ENCODE measurements at regions not wholly inside any gene's neighbourhood (a gene's known extent, or its start where the extent isn't known, plus 50 kb on each side); places are given as distances from the start of the nearest gene placed in this dataset.

DNA sequence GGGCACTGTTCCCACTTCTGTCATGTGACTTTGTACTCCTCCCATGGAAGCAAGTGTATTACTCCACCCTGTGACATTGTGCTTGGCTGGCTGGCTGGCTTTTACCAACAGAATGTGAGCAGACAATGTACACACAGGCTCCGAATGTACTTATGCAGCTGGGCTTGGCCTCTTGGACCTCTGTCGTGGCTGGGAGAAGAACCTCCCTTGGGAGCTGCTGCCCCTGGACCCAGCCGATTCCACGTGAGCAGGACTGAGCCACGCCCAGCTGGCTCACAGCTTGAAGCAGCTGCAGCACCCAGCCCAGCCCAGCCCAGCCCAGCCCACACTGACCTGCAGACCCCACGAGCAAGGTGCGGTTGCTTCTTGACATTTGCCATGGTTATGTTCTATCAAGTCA is 177.5 kb downstream of the RBFOX3 start:
- TF ChIP-seq TCF7L2 (IDR thresholded peaks at IDR 0.05; ENCODE audit: low read depth, low read length) (no peak), POLR2AphosphoS5 (IDR thresholded peaks at IDR 0.05; ENCODE audit: low read depth, low read length) (no peak)
- TF ChIP-seq, protein P1, sequence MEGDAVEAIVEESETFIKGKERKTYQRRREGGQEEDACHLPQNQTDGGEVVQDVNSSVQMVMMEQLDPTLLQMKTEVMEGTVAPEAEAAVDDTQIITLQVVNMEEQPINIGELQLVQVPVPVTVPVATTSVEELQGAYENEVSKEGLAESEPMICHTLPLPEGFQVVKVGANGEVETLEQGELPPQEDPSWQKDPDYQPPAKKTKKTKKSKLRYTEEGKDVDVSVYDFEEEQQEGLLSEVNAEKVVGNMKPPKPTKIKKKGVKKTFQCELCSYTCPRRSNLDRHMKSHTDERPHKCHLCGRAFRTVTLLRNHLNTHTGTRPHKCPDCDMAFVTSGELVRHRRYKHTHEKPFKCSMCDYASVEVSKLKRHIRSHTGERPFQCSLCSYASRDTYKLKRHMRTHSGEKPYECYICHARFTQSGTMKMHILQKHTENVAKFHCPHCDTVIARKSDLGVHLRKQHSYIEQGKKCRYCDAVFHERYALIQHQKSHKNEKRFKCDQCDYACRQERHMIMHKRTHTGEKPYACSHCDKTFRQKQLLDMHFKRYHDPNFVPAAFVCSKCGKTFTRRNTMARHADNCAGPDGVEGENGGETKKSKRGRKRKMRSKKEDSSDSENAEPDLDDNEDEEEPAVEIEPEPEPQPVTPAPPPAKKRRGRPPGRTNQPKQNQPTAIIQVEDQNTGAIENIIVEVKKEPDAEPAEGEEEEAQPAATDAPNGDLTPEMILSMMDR (IDR thresholded peaks at IDR 0.05) = no peak
- TF ChIP-seq, protein P2, sequence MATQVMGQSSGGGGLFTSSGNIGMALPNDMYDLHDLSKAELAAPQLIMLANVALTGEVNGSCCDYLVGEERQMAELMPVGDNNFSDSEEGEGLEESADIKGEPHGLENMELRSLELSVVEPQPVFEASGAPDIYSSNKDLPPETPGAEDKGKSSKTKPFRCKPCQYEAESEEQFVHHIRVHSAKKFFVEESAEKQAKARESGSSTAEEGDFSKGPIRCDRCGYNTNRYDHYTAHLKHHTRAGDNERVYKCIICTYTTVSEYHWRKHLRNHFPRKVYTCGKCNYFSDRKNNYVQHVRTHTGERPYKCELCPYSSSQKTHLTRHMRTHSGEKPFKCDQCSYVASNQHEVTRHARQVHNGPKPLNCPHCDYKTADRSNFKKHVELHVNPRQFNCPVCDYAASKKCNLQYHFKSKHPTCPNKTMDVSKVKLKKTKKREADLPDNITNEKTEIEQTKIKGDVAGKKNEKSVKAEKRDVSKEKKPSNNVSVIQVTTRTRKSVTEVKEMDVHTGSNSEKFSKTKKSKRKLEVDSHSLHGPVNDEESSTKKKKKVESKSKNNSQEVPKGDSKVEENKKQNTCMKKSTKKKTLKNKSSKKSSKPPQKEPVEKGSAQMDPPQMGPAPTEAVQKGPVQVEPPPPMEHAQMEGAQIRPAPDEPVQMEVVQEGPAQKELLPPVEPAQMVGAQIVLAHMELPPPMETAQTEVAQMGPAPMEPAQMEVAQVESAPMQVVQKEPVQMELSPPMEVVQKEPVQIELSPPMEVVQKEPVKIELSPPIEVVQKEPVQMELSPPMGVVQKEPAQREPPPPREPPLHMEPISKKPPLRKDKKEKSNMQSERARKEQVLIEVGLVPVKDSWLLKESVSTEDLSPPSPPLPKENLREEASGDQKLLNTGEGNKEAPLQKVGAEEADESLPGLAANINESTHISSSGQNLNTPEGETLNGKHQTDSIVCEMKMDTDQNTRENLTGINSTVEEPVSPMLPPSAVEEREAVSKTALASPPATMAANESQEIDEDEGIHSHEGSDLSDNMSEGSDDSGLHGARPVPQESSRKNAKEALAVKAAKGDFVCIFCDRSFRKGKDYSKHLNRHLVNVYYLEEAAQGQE (IDR thresholded peaks at IDR 0.05; ENCODE audit: insufficient read depth in 1 of 2, low read depth in 2 of 2, low read length in 1 of 2) = no peak
